ENCODE measurements at regions not wholly inside any gene's neighbourhood (a gene's known extent, or its start where the extent isn't known, plus 50 kb on each side); places are given as distances from the start of the nearest gene placed in this dataset.

DNA sequence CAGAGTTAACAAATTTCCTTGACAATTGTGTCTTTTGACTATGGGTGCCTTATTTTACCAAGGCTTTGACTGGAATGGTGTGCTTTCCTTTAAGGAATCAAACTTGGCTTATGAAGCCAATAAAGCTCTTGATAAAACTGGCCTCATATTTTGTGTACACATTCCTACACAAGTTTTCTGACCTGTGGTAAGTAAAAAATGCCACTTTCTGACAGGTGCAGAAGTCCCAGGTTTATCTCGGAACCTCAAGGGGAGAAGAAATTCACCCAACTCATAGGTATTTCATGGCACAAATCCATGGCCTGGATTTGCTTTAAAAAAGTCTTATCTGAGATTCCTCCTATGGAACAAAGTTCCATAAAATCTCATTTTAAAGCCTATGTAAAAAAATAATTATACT lies 880.6 kb upstream of the LRATD1 start:
- H3K9ac ChIP-seq (ENCODE audit: low read length) = no peak overlapping the region
- DNase-seq = no peak
- H3K79me2 ChIP-seq (ENCODE audit: low read length) = no peaks in the 10 kb centered on the region
- no peaks in the 10 kb centered on the region for H3F3A ChIP-seq (ENCODE audit: insufficient read depth, low read length)
- TF ChIP-seq, protein P1, sequence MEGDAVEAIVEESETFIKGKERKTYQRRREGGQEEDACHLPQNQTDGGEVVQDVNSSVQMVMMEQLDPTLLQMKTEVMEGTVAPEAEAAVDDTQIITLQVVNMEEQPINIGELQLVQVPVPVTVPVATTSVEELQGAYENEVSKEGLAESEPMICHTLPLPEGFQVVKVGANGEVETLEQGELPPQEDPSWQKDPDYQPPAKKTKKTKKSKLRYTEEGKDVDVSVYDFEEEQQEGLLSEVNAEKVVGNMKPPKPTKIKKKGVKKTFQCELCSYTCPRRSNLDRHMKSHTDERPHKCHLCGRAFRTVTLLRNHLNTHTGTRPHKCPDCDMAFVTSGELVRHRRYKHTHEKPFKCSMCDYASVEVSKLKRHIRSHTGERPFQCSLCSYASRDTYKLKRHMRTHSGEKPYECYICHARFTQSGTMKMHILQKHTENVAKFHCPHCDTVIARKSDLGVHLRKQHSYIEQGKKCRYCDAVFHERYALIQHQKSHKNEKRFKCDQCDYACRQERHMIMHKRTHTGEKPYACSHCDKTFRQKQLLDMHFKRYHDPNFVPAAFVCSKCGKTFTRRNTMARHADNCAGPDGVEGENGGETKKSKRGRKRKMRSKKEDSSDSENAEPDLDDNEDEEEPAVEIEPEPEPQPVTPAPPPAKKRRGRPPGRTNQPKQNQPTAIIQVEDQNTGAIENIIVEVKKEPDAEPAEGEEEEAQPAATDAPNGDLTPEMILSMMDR (IDR thresholded peaks at IDR 0.05; ENCODE audit: low read length) = no peak
- TF ChIP-seq EZH2 (optimal IDR thresholded peaks at IDR 0.05; ENCODE audit: low read depth, low read length) (no peak), EZH2phosphoT487 (IDR thresholded peaks at IDR 0.05; ENCODE audit: low read length) (no peak)
- no peak overlapping the region for H3K27ac ChIP-seq (ENCODE audit: low read length)
- no peaks in the 10 kb centered on the region for H3K9me2 ChIP-seq (replicated peaks; ENCODE audit: insufficient read depth, low read length)
- H3K36me3 ChIP-seq (replicated peaks; ENCODE audit: insufficient read depth, low read length) = no peaks in the 10 kb centered on the region
- no peaks in the 10 kb centered on the region for H3K27me3 ChIP-seq (replicated peaks; ENCODE audit: insufficient read depth, low read length)
- H3K4me3 ChIP-seq (ENCODE audit: low read length) = no peak overlapping the region
- H3K4me1 ChIP-seq (ENCODE audit: low read length) = no peaks in the 10 kb centered on the region
- no peak overlapping the region for H2AFZ ChIP-seq (ENCODE audit: low read length)
- H3K9me3 ChIP-seq (replicated peaks; ENCODE audit: insufficient read depth, low read length) = no peaks in the 10 kb centered on the region
- no peak overlapping the region for H3K4me2 ChIP-seq (ENCODE audit: low read depth, low read length)
- H4K20me1 ChIP-seq (ENCODE audit: insufficient read depth, low read length) = no peaks in the 10 kb centered on the region

DNA sequence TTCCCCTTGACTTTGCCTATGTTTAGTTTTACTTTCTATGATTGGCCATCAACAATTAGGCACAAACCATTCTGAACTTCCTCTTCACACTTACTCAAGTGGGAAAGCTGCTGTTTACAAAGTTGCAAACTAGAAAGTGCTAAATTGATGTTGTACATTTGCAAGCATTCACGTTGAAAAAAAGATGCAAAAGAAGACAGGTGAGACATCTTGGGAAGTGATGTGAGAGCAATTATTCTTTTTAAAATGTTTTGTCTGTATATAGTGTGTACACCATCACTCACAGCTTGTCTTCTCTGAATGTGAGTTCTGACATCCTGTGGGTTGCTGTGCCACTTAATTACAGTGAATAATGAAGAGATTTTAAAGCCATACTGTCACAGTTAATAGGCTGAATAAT lies 874.1 kb upstream of the LRATD1 start:
- no peak overlapping the region for H3K4me3 ChIP-seq (ENCODE audit: low read length)
- H3K27me3 ChIP-seq (replicated peaks; ENCODE audit: insufficient read depth, low read length) = no peaks in the 10 kb centered on the region
- DNase-seq = no peak

DNA sequence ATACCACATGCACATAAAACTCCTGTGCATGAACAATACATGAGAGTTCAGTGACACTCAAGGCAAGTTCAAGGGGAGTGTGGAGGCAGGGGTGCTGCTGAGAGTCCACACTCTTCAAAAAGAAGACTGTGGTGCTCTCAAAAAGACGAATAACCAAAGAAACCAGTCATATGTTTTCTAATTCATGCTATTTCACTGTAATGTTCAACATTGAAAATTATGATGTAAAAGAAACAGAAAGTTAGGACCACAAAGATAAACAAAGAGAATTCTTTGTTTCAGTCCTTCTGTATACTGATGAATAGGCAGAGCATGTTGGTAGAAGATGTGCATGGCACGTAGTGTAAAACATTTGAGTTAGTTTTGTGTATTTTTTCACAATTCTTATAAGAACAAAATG lies 864.2 kb upstream of the LRATD1 start:
- no peak for DNase-seq

More for the DNA sequence above, 874.1 kb upstream of the LRATD1 start:
- no peak overlapping the region for H3K9ac ChIP-seq (ENCODE audit: low read length)
- no peaks in the 10 kb centered on the region for H3F3A ChIP-seq (ENCODE audit: insufficient read depth, low read length)
- no peaks in the 10 kb centered on the region for H3K36me3 ChIP-seq (replicated peaks; ENCODE audit: insufficient read depth, low read length)
- no peak overlapping the region for H2AFZ ChIP-seq (ENCODE audit: low read length)
- TF ChIP-seq EZH2phosphoT487 (IDR thresholded peaks at IDR 0.05; ENCODE audit: low read length) = no peak
- TF ChIP-seq, protein P1 (IDR thresholded peaks at IDR 0.05; ENCODE audit: low read length) = no peak
- TF ChIP-seq EZH2 (optimal IDR thresholded peaks at IDR 0.05; ENCODE audit: low read depth, low read length) = no peak
- H3K4me1 ChIP-seq (ENCODE audit: low read length) = no peaks in the 10 kb centered on the region
- no peaks in the 10 kb centered on the region for H3K79me2 ChIP-seq (ENCODE audit: low read length)
- no peaks in the 10 kb centered on the region for H3K9me3 ChIP-seq (replicated peaks; ENCODE audit: insufficient read depth, low read length)
- no peak overlapping the region for H3K4me2 ChIP-seq (ENCODE audit: low read depth, low read length)
- no peaks in the 10 kb centered on the region for H4K20me1 ChIP-seq (ENCODE audit: insufficient read depth, low read length)
- no peaks in the 10 kb centered on the region for H3K9me2 ChIP-seq (replicated peaks; ENCODE audit: insufficient read depth, low read length)
- no peak overlapping the region for H3K27ac ChIP-seq (ENCODE audit: low read length)

More for the DNA sequence above, 864.2 kb upstream of the LRATD1 start:
- Histone ChIP-seq H3K79me2 (ENCODE audit: low read length) (no peaks in the 10 kb centered on the region), H3K4me3 (ENCODE audit: low read length) (no peak overlapping the region), H3K9ac (ENCODE audit: low read length) (no peak overlapping the region), H3K27me3 (replicated peaks; ENCODE audit: insufficient read depth, low read length) (no peaks in the 10 kb centered on the region), H2AFZ (ENCODE audit: low read length) (no peak overlapping the region), H3K4me1 (ENCODE audit: low read length) (no peaks in the 10 kb centered on the region), H3K9me2 (replicated peaks; ENCODE audit: insufficient read depth, low read length) (no peaks in the 10 kb centered on the region), H3K9me3 (replicated peaks; ENCODE audit: insufficient read depth, low read length) (no peaks in the 10 kb centered on the region), H3K27ac (ENCODE audit: low read length) (no peak overlapping the region), H3K4me2 (ENCODE audit: low read depth, low read length) (no peak overlapping the region), H3K36me3 (replicated peaks; ENCODE audit: insufficient read depth, low read length) (no peaks in the 10 kb centered on the region), H3F3A (ENCODE audit: insufficient read depth, low read length) (no peaks in the 10 kb centered on the region), H4K20me1 (ENCODE audit: insufficient read depth, low read length) (no peaks in the 10 kb centered on the region)
- TF ChIP-seq, protein P1 (IDR thresholded peaks at IDR 0.05; ENCODE audit: low read length) = no peak
- TF ChIP-seq EZH2 (optimal IDR thresholded peaks at IDR 0.05; ENCODE audit: low read depth, low read length) = no peak
- no peak for TF ChIP-seq EZH2phosphoT487 (IDR thresholded peaks at IDR 0.05; ENCODE audit: low read length)
